Keratinocyte (primary cell): ENCODE measurements at regions not wholly inside any gene's neighbourhood (a gene's known extent, or its start where the extent isn't known, plus 50 kb on each side); places are given as distances from the start of the nearest gene placed in this dataset.

Source experiments
- DNase-seq: peaks from one replicate; pipeline ENCODE4 v3.0.0-alpha.2; 2011; ENCODE audit warnings: low read depth, missing footprints, low spot score
- FAIRE-seq: peaks from 2 replicates; lab custom pipeline; 2011; peaks lifted over from hg19 to GRCh38; lab: Jason Lieb, UNC
- H2AFZ ChIP-seq: 2 replicates; pipeline ENCODE4 v1.6.0; 2012; ENCODE audit warnings: low read length, control low read depth, inconsistent platforms; ENCODE audit not compliant: control insufficient read depth
- H3K27ac ChIP-seq: 2 replicates; pipeline ENCODE4 v1.5.1; 2011; ENCODE audit warnings: low read length; ENCODE audit not compliant: control insufficient read depth, insufficient read depth
- H3K27me3 ChIP-seq: 3 replicates; pipeline ENCODE4 v1.6.0; 2011; ENCODE audit warnings: low read length; ENCODE audit not compliant: control insufficient read depth, insufficient read depth; ENCODE audit errors: extremely low read depth
- H3K36me3 ChIP-seq, 2 experiments: 2 replicates in 1 of 2; 3 replicates in 1 of 2; pipeline ENCODE4 v1.5.1; 2011; ENCODE audit warnings: low read length in 2 of 2, mild to moderate bottlenecking in 1 of 2; ENCODE audit not compliant: control insufficient read depth in 2 of 2, insufficient read depth in 2 of 2; ENCODE audit errors: extremely low read depth in 1 of 2
- H3K4me1 ChIP-seq: 3 replicates; pipeline ENCODE4 v1.5.1; 2011; ENCODE audit warnings: low read length; ENCODE audit not compliant: control insufficient read depth, insufficient read depth; ENCODE audit errors: extremely low read depth
- H3K4me2 ChIP-seq: 3 replicates; pipeline ENCODE4 v1.6.0; 2011; ENCODE audit warnings: low read depth, low read length; ENCODE audit not compliant: control insufficient read depth, insufficient read depth; ENCODE audit errors: extremely low read depth
- H3K4me3 ChIP-seq, 3 experiments: fragments of 200-600 bp in 1 of 3; sonication (generic) in 1 of 3; 2 replicates in 2 of 3; 3 replicates in 1 of 3; pipeline ENCODE4 v1.5.1; 2011 to 2016; ENCODE audit warnings: low read length in 3 of 3, mild to moderate bottlenecking in 3 of 3, control low read depth in 2 of 3, inconsistent platforms in 1 of 3, low read depth in 1 of 3, mixed read lengths in 1 of 3, mixed run types in 1 of 3, moderate library complexity in 1 of 3; ENCODE audit not compliant: control insufficient read depth in 2 of 3, insufficient read depth in 2 of 3; ENCODE audit errors: extremely low read depth in 1 of 3
- H3K79me2 ChIP-seq: 2 replicates; pipeline ENCODE4 v1.6.0; 2012; ENCODE audit warnings: low read length; ENCODE audit not compliant: control insufficient read depth, insufficient read depth
- H3K9ac ChIP-seq: 3 replicates; pipeline ENCODE4 v1.6.0; 2011; ENCODE audit warnings: low read length; ENCODE audit not compliant: control insufficient read depth, insufficient read depth; ENCODE audit errors: extremely low read depth
- H3K9me1 ChIP-seq: 3 replicates; pipeline ENCODE4 v1.6.0; 2011; ENCODE audit warnings: low read length; ENCODE audit not compliant: control insufficient read depth, insufficient read depth; ENCODE audit errors: extremely low read depth
- H3K9me3 ChIP-seq: 2 replicates; pipeline ENCODE4 v1.5.1; 2012; ENCODE audit warnings: low read depth, low read length; ENCODE audit not compliant: control insufficient read depth
- H4K20me1 ChIP-seq: 3 replicates; pipeline ENCODE4 v1.6.0; 2011; ENCODE audit warnings: low read length; ENCODE audit not compliant: control insufficient read depth, insufficient read depth; ENCODE audit errors: extremely low read depth
- CTCF ChIP-seq, 3 experiments: IDR thresholded peaks in 1 of 3; conservative IDR thresholded peaks in 1 of 3; optimal IDR thresholded peaks in 1 of 3; 2 replicates in 2 of 3; 3 replicates in 1 of 3; pipeline versions ENCODE3 to v1.5.1; 2011; ENCODE audit warnings: low read length in 3 of 3, mild to moderate bottlenecking in 3 of 3, moderate library complexity in 2 of 3, control low read depth in 1 of 3, inconsistent platforms in 1 of 3; ENCODE audit not compliant: insufficient read depth in 2 of 3; ENCODE audit errors: extremely low read depth in 1 of 3
- EZH2 ChIP-seq: IDR thresholded peaks from one replicate; pipeline ENCODE4 v1.6.1; 2012; ENCODE audit warnings: inconsistent platforms, mild to moderate bottlenecking, low read length, moderate library complexity
- dilution Hi-C: fragments of 300-500 bp; cut with MboI; formaldehyde crosslinking; loops from one replicate; pipeline ENCODE4 v1.7.0; 2020; ENCODE audit warnings: low sequenced_read_pairs; ENCODE audit not compliant: extremely low pct_ligation_motif_present

- dilution Hi-C loops = no loop called here
- TF ChIP-seq EZH2 = no peak
- no peak for TF ChIP-seq CTCF (optimal IDR thresholded peaks at IDR 0.05 in 1 of 3, IDR thresholded peaks at IDR 0.05 in 1 of 3, conservative IDR thresholded peaks at IDR 0.05 in 1 of 3; ENCODE audit: extremely low read depth in 1 of 3, insufficient read depth in 2 of 3, low read length in 3 of 3)
- Histone ChIP-seq H3K9me3 (no peaks in the 10 kb centered on the region), H3K4me3 (no peak overlapping the region), H3K4me1 (no peaks in the 10 kb centered on the region), H3K27ac (no peak overlapping the region), H3K27me3 (no peaks in the 10 kb centered on the region), H4K20me1 (no peaks in the 10 kb centered on the region), H3K9me1 (no peaks in the 10 kb centered on the region), H3K9ac (no peak overlapping the region), H3K79me2 (no peaks in the 10 kb centered on the region), H3K36me3 (no peaks in the 10 kb centered on the region), H3K4me2 (no peak overlapping the region), H2AFZ (no peak overlapping the region)
- FAIRE-seq (no peak), DNase-seq (no peak)
Measured at GRCh38 chr11:127443297-127443696, 442.7 kb upstream of the KIRREL3 start.

- Histone ChIP-seq H4K20me1 (no peaks in the 10 kb centered on the region), H3K27me3 (no peaks in the 10 kb centered on the region)
- dilution Hi-C loops = no loop called here
Measured at GRCh38 chr11:127440616-127441015, 440.0 kb upstream of the KIRREL3 start.

More at GRCh38 chr11:127440616-127441015, 440.0 kb upstream of the KIRREL3 start:
- no peaks in the 10 kb centered on the region for H3K9me1 ChIP-seq
- no peaks in the 10 kb centered on the region for H3K9me3 ChIP-seq
- H3K4me3 ChIP-seq = no peak overlapping the region
- no peaks in the 10 kb centered on the region for H3K36me3 ChIP-seq
- H3K4me2 ChIP-seq = no peak overlapping the region
- FAIRE-seq = no peak
- H3K79me2 ChIP-seq = no peaks in the 10 kb centered on the region
- H2AFZ ChIP-seq = no peak overlapping the region
- DNase-seq = no peak
- no peak overlapping the region for H3K27ac ChIP-seq
- H3K4me1 ChIP-seq = no peaks in the 10 kb centered on the region
- no peak for TF ChIP-seq CTCF (optimal IDR thresholded peaks at IDR 0.05 in 1 of 3, IDR thresholded peaks at IDR 0.05 in 1 of 3, conservative IDR thresholded peaks at IDR 0.05 in 1 of 3; ENCODE audit: extremely low read depth in 1 of 3, insufficient read depth in 2 of 3, low read length in 3 of 3)
- TF ChIP-seq EZH2 = no peak
- H3K9ac ChIP-seq = no peak overlapping the region
